Fibroblast of skin of left biceps (primary cell): ENCODE measurements at regions not wholly inside any gene's neighbourhood (a gene's known extent, or its start where the extent isn't known, plus 50 kb on each side); places are given as distances from the start of the nearest gene placed in this dataset.
"Not testable (repeated sequence)": the region's sequence is repeated elsewhere in the genome, so short reads cannot be mapped to it uniquely, and the experiment has no call there.

Experiments used
- DNase-seq, 2 experiments: peaks; one replicate each; pipeline ENCODE4 v3.0.0-alpha.2; 2013; ENCODE audit warnings: low read depth in 2 of 2

DNA sequence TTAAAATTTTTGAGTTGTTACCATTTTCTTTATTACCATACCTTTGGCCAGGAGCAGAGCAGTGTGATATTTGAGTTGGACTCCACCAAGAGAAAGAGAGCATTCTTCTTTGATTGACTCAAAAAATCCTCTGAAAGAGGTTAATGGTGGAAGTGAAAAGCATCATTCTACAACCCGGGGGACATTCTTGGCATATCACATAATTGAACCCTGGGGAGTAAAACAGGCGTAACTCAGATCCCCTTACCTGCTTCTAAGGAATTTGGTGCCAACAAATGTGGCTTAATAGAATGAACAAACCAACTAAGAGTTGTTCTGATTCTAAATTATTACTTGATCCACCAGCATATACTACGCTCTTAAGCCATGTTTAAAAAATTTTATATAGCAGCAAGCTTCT lies 351.1 kb upstream of the DEPDC1 start:
- no peak for DNase-seq

DNA sequence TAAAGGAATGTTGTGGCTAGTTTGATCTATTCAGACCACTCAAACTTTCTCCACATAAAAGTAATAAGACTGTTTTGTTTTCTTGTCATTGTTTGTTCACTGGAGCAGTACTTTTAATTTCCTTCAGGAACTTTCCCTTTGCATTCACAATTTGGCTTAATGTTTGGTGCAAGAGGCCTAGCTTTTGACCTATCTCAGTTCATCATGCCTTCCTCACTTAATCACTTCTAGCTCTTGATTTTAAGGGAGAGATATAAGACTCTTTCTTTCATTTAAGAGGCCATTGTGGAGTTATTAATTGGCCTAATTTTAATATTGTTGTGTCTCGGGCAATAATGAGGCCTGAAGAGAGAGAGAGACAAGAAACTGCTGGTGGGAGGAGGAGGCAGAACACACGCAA lies 371.7 kb upstream of the DEPDC1 start:
- DNase-seq = no peak

GRCh38 chr1:68873144-68873543 lies 376.3 kb upstream of the DEPDC1 start:
- no peak for DNase-seq

- DNase-seq = not testable (repeated sequence)
These were observed 384.7 kb upstream of the DEPDC1 start for GRCh38 chr1:68881330-68882194.

- DNase-seq = no peak
These were observed 392.6 kb upstream of the DEPDC1 start for GRCh38 chr1:68889471-68889870.

GRCh38 chr1:68890736-68891135 lies 393.9 kb upstream of the DEPDC1 start:
- DNase-seq = no peak

- no peak for DNase-seq
These were observed 407.6 kb upstream of the DEPDC1 start for GRCh38 chr1:68904477-68904876.

- no peak for DNase-seq
These were observed 409.5 kb upstream of the DEPDC1 start for GRCh38 chr1:68906431-68906830.

GRCh38 chr1:68907491-68907890 lies 410.6 kb upstream of the DEPDC1 start:
- no peak for DNase-seq

GRCh38 chr1:68908316-68908715 lies 411.4 kb upstream of the DEPDC1 start:
- DNase-seq = no peak

GRCh38 chr1:68916221-68916902 lies 419.5 kb upstream of the DEPDC1 start:
- DNase-seq = peak in 1 of 2 experiments; percentile 8

DNA sequence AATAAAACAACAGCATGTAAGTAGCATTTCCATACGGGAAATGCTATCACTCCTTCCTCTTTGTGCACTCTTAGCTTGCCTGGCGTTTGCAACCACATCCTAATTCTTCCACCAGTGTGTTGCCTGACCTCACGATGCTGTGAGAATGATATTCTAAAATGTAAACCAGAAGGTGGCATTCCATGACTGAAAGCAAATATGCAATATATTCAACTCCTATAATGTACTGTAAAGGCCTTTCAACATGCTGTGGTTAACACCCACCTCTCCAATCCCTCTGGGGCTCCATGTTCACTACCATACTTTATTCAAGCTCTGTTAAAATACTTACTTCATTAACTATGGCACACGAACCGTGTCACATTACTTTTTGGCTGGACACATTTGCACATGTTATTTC lies 420.6 kb upstream of the DEPDC1 start:
- DNase-seq = peak in 1 of 2 experiments; percentile 6

DNA sequence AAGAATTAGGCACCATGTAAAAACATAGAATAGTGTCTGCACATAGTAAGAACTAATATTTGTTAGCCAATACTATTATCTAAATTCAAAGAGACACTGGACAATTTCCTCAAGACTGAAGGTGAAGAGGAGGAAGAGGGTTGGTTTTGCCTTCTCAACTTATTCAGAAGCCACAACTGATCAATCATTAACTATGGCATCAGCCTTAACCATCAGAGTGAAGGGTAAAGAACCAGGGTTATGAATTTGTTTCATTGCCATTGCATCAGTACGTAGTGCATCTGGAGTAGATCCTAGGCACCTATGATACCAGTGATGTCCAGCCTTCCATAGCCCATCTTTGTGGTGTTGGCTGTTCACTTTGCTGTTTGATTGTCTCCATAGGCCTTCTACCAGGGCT lies 421.7 kb upstream of the DEPDC1 start:
- no peak for DNase-seq

DNA sequence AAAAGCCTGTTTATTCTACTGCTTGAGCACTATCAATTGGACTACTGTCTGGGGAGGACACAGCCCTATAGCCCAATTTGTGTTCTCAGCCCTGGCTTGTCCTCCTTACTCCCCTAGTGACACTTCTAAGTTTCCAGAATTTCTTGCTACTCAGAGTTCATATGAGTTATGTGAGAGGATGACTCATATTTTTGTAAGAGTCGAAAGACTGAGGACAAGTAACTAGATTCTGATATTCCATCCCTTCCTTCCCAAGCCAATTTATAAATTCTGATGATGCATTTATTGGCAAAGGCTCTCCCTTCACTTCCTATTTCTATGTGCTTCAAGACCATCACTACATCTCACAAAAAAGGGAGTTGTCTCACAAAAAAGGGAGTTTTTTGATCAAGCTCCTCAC lies 422.2 kb upstream of the DEPDC1 start:
- no peak for DNase-seq

DNA sequence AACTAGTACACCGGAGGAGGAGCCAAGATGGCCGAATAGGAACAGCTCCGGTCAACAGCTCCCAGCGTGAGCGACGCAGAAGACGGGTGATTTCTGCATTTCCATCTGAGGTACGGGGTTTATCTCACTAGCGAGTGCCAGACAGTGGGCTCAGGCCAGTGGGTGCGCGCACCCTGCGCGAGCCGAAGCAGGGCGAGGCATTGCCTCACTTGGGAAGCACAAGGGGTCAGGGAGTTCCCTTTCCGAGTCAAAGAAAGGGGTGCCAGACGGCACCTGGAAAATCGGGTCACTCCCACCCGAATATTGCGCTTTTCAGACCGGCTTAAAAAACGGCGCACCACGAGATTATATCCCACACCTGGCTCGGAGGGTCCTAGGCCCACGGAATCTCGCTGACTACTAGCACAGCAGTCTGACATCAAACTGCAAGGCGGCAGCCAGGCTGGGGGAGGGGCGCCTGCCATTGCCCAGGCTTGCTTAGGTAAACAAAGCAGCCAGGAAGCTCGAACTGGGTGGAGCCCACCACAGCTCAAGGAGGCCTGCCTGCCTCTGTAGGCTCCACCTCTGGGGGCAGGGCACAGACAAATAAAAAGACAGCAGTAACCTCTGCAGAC lies 426.7 kb upstream of the DEPDC1 start:
- not testable (repeated sequence) for DNase-seq

DNA sequence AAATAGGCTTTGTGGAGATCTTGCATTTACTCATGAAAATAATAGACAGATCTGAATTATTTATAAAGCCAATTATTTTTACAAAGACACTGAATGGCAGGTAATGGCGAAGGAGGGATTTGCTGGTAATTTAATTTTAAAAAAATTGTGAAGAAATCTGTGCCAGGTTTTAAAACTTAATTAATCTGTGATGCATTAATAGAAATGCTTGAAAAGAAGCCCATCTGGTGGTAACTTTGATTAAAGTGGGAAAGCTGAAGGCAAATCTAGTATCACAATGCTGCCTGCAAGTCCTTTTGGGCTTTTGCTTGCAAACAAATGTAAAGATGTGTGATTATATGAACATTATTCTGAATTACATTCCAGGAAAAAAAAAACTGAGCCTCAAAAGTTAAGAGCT lies 433.2 kb upstream of the DEPDC1 start:
- DNase-seq = no peak

DNA sequence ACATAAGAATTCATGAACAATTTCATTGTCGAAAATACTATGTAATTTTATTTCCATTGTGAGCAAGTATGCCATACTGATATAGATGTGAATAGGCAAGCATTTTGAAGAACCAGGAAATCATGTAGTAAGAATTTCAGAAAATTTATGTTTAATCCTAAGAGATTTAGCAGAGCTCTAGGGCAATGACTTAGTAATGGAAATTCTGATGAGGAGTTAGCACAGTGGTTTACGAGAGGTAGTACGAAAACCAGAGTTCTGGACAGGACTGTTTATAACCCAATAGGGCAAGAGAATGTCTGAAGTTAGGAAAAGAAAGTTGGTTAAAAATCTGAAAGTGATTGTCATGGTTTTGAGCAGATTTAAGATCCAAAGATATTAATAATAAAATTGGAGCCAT lies 439.6 kb upstream of the DEPDC1 start:
- DNase-seq = no peak

GRCh38 chr1:68938051-68938666 lies 441.3 kb upstream of the DEPDC1 start:
- no peak for DNase-seq

DNA sequence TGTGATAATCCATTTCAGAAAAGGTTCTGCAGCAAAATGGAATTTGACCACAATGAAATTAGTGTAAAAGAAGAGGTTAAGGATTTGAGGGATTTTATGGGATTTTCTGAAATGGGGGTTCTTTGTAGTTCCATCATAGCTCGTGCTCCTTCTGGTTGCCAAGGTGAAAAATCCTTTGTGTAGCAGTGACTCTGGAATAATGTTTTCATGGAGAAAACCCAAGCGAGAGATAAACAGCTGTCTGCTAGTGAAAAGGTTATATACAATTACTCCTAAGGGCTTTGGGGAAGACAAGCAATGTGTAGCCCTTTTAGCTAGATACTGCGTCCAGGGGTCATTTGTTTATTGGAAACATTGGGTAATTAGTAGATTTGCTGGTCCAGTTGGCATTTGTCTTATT lies 453.2 kb upstream of the DEPDC1 start:
- no peak for DNase-seq

GRCh38 chr1:68953311-68953710 lies 456.4 kb upstream of the DEPDC1 start:
- DNase-seq = no peak

DNA sequence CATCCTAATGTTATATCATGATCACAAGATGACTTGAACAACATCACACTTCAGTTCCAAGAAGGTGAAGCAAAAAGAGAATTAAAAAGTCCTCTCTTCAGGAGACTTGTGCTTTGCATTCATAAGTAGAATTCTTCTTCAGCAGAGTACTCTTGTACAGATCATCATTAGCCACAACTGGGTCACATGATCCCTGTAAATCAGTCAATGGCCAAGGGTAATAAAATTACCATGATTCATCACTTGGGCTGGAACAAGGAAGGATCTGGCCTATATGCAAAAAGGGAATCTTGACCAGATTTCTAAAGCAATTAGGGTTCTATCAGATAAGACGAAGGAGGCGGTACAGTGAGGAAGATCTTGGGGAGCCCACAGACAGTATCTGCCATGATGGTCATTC lies 458.0 kb upstream of the DEPDC1 start:
- DNase-seq = no peak

DNA sequence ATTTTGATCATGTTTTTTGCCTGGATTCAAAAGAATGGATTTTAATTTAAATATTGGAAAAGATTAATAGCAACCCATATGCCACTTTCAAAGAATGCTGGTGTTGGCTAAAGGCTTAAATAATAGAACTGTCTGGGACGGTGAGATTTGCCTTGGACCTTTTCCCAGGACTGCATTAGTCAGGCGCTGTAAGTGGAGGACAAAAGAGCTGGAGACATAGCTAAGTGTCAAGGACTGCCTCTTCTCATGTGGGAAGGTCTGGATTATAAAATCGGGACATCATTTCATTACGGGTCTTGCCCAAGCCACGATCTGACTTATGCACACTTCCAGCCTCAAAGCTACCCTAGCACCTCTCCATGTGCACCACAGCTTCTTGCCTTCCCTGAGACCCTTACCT lies 458.5 kb upstream of the DEPDC1 start:
- no peak for DNase-seq
